HG02623 (cell line): ENCODE measurements at regions not wholly inside any gene's neighbourhood (a gene's known extent, or its start where the extent isn't known, plus 50 kb on each side); places are given as distances from the start of the nearest gene placed in this dataset.

Experiments
- ATAC-seq: cut with Tn5 transposase; IDR thresholded peaks from one replicate; pipeline ENCODE4 v1.9.1; 2021; ENCODE audit warnings: moderate library complexity; ENCODE audit not compliant: unreplicated experiment

DNA sequence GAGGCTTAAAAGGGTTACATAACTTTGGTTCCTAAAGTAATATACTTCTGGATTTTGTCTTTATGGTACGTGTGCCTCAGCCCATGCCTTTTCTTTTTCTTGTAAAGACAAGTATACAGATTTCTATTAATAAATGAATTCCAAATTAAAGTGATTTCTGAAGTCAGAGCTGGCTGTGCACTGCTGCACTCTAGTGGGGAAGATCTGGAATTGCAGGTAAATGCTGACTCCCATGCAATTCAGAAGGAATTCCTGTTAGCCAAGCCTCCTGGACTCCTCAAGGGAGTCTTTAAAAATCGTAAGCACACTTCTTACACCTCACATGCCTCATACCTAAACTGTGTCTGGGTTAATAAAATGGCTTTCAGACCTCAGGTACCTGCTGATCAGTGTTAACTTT lies 118.4 kb upstream of the SLC7A1 start:
- ATAC-seq: no peak

DNA sequence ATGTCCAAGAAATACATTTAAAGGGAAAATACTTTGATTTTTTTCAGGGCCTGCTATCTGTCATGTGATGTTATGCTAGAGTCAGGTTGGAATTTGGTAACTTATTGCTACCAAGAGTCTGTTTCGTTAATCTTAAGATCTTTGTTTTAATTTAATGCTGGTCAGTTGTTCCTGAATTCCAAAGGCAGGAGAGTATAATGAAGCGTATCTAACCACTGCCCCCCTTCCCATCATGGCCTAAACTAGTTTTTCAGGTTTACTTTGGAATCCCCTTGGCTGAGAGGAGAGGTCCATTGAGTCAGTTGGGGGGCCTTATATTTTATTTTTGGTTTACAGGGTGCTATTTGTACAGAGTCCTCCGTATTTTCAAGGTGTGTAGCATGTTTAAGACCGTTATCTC lies 116.3 kb upstream of the SLC7A1 start:
- ATAC-seq: no peak

DNA sequence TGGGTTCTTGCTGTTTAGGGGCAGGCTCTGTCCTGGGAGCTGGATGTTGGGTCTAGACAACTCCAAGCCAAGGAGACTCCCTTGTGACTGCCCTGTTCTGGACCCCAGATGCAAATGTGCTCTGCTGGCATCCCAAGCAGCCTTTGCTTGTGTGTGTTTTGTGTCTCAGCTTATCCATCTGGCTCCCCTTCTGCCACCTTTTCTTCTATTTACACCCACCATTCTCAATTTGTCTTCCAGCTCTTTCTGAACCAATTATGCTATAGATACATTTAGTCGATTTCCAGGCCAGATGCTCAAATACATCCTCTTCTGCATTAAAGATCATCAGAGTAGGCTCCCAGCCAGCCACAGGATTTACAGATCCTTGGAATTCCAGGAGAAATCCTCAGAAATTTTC lies 115.0 kb upstream of the SLC7A1 start:
- ATAC-seq: no peak

DNA sequence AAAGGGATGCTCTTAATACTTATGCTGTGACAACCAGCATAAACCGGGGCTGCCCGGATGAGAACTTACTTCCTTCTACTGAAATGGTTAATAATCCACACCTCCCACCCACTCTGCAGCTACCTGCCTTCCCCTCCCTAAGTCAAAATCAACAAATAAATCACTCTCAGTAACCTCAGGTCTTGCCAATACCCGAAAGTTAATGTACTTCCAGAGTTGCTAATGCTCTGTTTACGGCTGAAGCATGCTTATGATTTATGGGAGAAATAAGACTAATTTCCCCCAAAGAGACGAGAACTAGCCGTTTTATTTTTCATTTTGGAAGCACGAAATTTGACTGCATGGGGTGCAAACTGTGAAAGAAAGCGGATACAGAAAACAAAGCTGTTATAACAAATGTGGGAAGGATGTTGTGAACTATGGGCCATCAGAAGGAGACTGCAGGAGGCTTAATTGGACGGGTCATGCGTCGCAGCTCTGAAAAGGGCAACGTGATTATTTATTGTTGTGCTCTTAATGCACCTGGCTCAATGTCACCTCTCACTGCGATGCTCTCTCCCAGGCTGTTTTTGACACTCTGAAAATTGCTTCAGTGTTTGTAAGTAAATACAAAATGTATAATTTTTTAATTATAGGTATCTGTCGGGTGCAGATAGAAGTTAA lies 114.0 kb upstream of the SLC7A1 start:
- no peak for ATAC-seq

DNA sequence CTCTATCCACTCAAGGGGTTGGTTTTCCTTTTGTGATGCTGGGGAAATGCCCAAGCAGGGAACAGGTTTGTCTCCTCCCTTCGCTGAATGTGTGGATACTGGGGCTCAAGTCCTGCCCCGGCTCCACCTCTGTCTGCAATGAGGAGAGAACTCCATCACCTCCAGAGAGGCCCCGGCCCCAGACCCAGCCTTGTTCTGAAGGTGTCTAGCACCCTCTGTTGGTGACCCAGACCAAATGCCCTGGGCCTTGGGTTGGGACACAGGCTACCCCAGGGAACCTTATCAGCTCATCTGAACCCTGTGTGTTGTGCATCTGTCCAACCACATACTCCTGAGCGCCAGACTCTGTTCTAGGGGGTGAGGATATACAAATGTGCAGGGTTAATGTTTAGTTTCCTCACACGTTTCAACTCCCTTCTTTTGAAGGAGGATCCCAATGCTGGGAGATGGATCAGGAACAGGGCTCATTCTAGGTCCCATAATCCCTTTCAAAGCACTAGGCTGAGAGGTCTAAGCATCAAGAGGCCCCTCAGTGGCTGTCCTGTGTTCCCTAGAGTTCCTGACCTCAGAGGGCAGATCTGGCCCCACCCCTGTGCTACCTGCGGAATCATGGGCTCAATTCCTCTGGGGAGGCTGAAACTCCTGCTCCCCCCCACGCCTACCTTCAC lies 112.5 kb upstream of the SLC7A1 start:
- peak; percentile 63 for ATAC-seq

DNA sequence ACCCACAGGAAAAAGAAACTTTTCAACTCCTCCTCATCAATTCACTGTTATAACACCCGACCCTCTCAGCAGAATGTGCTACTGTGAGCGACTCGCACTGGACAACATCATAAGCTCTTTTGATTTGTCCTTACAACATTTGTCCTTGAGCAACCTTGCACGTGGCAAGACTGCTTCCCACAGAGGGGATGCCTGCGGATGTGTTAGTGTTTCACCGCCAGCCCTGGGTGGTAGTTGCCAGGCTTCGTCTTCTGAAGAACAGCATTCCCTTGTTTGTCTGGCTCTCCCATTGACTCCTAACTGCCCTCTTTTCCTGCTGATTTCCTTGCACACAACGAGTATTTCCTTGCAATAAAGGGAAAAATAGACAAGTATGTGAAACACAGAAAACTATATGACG lies 111.4 kb upstream of the SLC7A1 start:
- ATAC-seq: no peak

DNA sequence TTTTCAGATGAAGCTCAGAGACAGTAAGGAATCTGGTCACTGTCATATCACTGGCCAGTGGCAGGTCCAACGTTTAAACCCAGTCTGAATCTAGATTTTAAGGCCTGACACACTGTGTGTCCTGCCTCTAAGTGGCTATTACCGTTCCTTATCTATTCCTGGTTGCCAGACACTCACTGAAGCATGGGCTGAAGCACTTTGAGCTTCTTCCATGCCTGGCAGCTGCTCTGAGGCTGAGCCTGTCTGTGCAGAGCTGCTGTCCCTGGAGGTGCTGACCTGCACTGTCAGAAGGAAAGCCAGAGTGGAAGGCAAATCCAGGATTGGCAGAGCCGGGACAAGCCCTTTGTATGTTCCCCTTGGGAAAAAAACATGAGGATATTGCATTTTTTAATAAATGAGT lies 109.2 kb upstream of the SLC7A1 start:
- ATAC-seq: no peak

DNA sequence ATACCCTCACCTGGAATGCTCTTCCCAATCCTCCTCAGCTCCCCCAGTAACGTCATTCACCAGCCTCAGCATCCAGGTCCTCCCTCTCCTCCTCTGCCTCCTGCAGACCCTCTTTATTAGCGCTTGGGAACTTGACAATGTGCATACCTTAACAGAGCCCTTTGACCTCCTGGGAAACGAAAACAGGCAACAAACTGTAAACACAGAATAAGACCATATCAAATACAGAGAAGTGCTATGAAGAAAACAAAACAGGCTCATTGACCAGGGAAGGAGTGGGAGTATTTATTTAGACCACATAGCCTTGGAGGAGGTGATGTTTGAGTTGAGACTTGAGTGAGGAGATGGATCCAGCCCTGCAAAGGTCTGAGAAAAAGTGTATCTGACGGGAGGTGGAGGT lies 107.9 kb upstream of the SLC7A1 start:
- ATAC-seq: no peak

DNA sequence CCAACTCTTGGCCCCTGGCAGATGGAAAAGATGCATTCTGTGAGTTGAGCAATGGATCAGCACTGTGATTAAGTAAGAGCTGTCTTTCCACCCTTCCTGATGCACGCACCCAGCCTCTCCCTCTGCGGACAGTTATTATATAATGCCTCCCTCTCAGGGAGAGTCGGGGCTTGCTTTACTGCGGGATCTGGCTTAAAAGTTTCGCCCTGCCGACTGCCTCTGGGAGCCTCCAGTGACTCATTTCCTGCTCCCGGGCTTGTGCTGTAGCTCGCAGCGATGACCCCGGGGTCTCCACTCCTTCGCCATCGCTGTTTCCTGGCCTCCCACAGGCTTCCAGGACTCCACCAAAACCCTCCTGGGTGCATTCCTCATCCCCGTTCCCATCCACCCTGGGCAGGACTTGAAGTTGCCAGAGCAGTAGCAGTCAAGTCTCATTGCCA lies 107.4 kb upstream of the SLC7A1 start:
- ATAC-seq: no peak

DNA sequence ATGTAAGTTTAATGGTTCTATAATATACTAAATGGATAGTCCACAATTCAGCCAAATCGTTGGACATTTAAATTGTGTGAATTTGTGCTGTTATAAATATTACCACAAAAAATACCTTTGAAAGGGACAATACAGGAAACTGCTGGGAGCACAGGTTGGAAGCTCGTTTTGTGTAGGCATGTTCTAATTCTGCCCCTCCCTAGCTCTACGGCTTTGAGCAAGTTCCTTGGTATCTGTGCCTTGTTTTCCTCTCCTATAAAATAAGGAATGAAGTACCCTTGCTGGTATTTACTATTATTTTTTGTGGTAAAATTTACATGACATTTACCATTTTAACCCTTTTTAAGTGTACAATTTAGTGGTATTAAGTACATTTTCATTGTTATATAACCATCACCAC lies 102.6 kb upstream of the SLC7A1 start:
- no peak for ATAC-seq

DNA sequence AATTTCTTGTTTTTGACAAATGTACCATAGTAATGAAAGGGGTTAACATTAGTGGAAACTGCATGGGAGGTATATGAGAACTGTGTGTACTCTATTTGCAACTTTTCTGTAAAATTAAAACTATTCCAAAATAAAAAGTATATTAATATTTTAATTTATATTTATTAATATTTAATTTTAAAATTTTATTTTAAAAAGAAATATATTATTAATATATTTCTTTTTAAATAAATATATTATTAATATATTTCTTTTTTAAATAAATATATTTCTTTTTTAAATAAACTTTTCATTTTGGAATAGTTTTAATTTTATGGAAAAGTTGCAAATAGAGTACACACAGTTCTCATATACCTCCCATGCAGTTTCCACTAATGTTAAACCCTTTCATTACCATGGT lies 101.1 kb upstream of the SLC7A1 start:
- no peak for ATAC-seq

DNA sequence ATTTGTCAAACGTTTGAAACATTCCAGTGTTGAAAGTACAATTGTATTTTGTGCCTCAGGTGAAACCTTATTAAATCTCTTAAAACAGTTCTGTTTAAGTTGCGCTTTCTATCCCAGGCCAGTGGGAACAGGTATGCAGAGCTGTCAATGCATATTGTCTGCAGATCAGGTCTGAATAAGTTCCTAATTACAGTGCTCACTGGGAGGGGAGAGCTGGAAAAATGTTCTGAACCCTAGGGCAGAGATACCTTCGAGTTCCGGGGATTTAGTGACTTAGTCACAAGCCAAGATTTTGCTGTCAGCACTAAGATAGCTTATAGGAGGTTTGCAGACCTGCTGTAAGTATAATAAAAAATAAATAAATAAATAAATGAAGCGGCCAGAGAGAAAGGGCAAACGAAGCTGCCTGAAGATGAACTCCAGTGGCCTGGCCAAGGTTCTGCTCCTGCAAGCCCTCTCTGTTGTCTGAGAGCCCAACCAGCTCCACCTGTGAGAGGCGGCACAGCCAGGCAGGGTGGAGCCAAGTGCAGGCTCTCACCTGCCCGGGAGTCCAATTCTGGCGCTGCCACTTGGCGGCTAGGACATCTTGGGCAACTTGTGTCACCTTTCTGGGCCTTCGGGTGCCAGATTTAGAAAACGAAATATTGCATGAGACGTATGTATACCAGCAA lies 97.9 kb upstream of the SLC7A1 start:
- ATAC-seq: no peak

DNA sequence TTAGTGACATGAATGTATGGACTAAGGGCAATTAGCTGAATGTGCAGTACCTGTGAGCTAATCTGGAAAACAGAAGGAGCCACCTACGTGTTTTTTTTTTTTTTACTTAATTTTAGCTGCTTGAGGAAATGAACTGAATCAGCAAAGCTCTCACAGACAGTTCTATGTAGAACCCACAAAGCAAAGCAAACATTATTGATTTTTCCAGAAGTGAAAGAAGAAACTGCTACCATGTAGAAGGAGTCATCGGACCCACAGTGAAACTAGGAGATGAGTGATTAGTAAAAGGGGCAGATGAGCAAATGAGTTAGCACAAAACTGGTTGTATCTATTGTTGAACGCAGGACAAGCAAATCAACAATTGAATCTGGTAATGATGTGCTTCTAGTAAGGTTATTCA lies 94.1 kb upstream of the SLC7A1 start:
- no peak for ATAC-seq

DNA sequence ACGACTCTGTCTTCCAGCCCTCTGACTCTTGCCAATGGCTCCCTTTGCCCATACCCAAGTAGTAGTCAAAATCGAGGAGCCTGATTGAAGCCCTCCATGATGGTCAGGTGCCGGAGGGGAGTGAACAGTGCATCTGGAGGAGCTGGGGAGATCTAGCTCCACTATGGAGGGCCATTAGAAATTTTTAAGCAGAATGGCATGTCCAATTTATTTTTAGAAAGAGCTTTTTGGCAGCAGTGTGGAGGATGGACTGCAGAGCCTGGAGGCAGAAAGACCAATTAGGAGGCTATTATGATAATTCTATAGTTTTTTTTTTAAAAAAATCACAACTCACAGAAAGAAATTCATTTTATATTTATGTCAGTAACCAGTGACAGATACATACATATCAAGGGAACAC lies 92.7 kb upstream of the SLC7A1 start:
- no peak for ATAC-seq

DNA sequence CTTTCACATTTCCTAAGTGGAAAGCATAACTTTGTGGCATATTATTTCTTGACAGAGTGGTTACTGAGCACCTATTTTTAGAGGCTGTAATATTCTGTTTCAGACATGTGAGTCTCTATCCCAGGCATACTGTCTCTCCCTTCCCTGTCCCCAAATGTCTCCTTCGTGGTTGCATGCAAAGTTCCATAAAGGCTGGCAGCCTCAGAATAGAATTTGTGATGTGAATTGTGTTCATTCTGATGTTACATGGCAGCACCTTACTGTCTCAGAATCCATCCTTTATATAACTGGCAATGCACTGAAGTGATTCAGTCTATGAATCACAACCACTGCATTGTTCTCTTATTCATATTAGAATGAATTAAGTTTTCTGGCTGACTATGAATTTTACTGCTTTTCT lies 89.0 kb upstream of the SLC7A1 start:
- no peak for ATAC-seq

DNA sequence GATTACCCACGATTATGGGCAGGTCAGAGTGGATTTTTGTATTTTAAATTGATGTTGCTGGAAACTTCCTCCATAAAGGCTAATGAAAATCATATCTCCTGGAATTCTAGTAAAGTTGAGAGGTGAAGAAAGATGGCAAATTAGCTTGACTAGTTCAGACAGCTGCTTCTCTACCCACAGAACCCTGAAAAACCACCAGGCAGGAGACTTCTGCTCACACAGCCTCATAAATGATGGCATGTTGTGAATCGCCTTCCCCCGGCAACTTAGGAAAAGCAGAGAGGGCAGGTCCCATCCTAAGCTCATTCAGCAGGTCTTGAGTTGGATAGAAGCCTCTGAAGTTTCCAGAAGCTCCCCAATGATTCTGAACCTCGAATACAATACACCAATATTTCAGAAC lies 87.6 kb upstream of the SLC7A1 start:
- ATAC-seq: no peak

DNA sequence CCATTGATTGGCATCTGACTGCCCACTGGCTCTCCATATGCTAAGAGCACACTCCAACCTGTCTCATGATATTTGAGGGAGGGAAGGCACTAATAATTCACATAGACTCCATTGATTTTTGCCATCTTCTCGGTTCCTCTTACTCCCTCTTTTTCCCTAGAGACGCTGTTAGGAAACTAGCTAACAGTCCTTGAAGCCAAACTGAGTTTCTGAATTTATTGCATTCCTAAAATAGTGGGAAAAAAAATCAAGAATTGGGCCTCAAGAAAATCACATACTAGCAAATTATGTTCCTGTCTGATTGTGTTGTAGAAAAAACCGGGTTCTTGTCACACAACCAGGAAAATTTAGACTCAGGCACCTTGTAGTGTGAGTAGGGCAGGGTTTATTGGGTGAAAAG lies 86.4 kb upstream of the SLC7A1 start:
- no peak for ATAC-seq

DNA sequence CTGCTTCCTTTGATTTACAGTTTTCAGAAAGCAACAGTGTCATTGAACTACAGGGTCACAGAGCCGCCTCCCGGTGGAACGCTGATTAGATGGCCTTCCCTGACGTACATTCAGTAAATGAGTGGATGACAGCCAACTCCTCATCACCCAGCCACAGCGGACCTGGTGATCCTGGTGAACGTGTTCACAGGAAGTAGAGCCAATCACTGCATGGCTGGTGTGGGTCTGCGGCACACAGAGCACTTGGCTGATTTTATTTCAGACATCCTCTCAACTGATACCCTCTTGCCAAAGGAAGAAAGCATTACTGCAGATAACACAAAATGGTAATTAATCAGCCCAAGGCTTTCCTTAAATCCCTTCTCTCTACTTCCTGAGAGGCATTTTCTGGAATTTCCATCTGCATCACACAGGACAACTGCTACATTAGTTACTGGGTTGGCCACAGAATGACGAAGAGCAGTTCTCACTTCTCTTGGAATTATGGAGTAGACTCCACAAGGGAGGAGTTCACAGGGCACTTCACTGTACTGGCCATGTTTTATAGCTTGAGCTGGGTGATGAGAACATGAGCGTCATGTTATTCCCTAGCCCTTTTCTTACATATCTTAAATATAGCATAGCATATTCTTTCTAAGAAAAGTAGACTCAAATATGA lies 84.0 kb upstream of the SLC7A1 start:
- no peak for ATAC-seq

DNA sequence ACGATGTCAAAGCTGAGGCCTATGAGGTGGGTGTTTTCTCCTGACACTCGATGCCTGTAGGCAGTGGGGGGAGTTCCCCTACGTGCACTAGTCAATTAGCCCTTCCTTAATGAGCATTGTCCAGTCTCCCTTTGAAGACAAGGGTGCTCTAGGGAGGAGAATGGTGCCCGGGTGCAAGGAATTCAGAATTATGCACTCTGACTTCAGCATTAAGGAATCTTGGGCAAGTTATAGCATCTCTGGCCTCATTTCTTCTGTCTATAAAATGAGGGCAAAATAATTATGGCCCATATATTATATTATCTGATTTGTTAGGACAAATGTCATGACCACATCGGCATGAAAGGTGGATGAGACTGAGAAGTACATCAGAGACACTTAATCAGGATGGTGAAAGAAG lies 82.1 kb upstream of the SLC7A1 start:
- no peak for ATAC-seq

DNA sequence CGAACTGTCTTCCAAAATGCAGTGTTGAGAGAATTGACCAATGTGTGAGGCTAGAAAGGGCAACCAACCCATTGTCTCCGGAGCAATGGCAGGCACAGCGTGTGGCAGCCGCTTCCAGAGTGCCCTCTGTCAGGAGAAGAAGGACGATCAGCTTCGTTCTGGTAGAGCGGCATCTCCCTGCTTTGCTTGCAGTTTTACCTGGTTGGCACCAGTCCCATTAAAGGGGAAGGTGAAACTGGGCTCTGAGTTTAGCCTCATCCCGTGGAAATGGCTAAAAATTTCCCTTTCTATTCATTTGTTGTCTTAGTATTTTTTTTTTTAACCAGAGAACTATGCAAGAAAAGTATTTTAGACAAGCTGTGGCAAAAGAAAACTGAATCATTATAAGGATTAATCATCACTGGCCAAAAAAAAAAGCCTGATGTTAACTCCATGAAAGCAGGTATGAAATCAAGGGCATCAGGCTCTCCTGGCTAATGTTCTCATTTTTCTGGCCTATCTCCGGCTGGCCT lies 81.5 kb upstream of the SLC7A1 start:
- no peak for ATAC-seq

DNA sequence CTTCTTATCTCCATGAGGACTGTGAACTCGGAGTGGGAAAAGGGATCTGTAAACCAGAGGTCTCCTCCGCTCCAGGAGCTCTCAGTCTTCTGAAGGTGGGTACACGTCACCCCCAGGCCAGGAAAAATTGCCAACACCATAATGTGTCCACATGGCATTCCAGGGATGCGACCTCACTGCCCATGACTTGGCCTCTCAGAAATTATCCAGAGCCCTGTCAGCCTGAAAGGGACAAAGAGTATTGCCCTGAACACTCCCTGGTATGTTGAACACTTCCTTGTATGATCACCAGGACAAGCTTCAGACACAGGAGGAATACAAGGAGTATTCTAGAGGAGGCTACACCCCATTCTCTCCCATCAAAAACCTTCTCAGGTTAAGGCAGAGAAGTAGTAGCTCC lies 81.0 kb upstream of the SLC7A1 start:
- no peak for ATAC-seq

DNA sequence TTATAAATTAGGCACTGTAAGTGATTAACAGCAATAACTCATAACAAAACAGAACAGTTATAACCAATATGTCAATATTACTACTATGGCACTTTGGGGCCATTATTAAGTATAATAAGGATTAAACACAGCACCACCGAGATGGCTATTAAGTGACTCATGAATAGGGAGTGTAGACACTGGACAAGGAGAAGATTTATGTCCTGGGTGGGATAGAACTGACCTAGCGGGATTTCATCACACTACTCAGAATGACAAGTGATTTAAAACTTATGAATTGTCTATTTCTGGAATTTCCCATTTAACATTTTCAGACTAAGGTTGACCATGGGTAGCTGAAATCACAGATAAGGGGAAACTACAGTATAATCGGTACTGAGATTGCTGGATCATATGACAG lies 79.0 kb upstream of the SLC7A1 start:
- no peak for ATAC-seq
